Keratinocyte (primary cell): ENCODE measurements at regions not wholly inside any gene's neighbourhood (a gene's known extent, or its start where the extent isn't known, plus 50 kb on each side); places are given as distances from the start of the nearest gene placed in this dataset.

Experiments
- CTCF ChIP-seq, 3 experiments: IDR thresholded peaks in 1 of 3; conservative IDR thresholded peaks in 1 of 3; optimal IDR thresholded peaks in 1 of 3; 2 replicates in 2 of 3; 3 replicates in 1 of 3; pipeline versions ENCODE3 to v1.5.1; 2011; ENCODE audit warnings: low read length in 3 of 3, mild to moderate bottlenecking in 3 of 3, moderate library complexity in 2 of 3, control low read depth in 1 of 3, inconsistent platforms in 1 of 3; ENCODE audit not compliant: insufficient read depth in 2 of 3; ENCODE audit errors: extremely low read depth in 1 of 3
- EZH2 ChIP-seq: IDR thresholded peaks from one replicate; pipeline ENCODE4 v1.6.1; 2012; ENCODE audit warnings: inconsistent platforms, mild to moderate bottlenecking, low read length, moderate library complexity

DNA sequence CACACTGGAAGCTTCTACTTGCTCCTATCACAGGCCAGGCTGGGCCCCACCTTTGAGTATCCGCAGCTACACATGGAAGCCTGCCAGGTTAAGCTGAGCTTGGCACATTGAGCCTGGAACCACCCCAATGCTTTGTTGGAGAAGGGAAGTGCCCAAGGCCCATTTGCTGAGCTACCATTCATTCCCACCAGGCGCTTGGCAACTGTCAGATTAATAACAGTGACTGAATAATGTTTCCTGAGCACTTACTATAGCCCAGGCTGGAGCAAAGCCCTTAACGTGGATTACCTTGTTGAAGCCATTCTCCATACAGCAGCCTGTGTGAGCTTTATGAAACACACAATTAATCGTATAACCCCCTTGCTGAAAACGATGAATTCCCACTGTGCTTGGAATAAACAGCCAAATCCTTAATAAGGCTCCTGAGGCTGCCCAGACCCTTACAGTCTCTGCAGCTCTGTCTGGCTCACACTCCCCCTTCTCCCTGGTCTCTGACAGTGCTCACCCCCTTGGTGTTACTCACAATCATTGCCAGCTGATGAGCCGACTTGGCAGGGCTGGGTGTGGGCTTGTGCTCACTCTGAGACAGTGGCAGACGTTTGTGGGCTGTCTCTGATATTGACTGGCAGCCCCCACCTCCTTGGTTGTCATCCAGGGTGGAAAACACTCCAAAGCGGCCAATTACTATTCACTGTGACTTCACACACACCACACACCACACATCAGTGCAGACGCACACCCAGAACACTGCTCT lies 357.1 kb downstream of the MAFB start:
- no peak for TF ChIP-seq CTCF (optimal IDR thresholded peaks at IDR 0.05 in 1 of 3, IDR thresholded peaks at IDR 0.05 in 1 of 3, conservative IDR thresholded peaks at IDR 0.05 in 1 of 3; ENCODE audit: extremely low read depth in 1 of 3, insufficient read depth in 2 of 3, low read length in 3 of 3)
- no peak for TF ChIP-seq EZH2
